ENCODE measurements at regions not wholly inside any gene's neighbourhood (a gene's known extent, or its start where the extent isn't known, plus 50 kb on each side); places are given as distances from the start of the nearest gene placed in this dataset.

- Mint-ChIP-seq H3K9me3 (ENCODE audit: low read depth) (peaks cover 2% of the 10 kb centered on the region), H3K27ac (no peak overlapping the region), H3K27me3 (no peaks in the 10 kb centered on the region), H3K4me3 (no peak overlapping the region), H3K36me3 (peaks cover 2% of the 10 kb centered on the region), H3K4me1 (no peaks in the 10 kb centered on the region)
- CTCF ChIA-PET: no interaction called here
- DNase-seq (no peak), ATAC-seq (no peak)
Measured at GRCh38 chr3:59268170-59268569, 218.3 kb upstream of the CFAP20DC start.

GRCh38 chr3:59267021-59267420 is 217.2 kb upstream of the CFAP20DC start:
- CTCF ChIA-PET: no interaction called here
- DNase-seq (no peak), ATAC-seq (no peak)
- peaks cover 2% of the 10 kb centered on the region for H3K9me3 Mint-ChIP-seq (ENCODE audit: low read depth)
- H3K27ac Mint-ChIP-seq: no peak overlapping the region
- H3K27me3 Mint-ChIP-seq: no peaks in the 10 kb centered on the region
- H3K4me3 Mint-ChIP-seq: no peak overlapping the region
- peaks cover 2% of the 10 kb centered on the region for H3K36me3 Mint-ChIP-seq
- no peaks in the 10 kb centered on the region for H3K4me1 Mint-ChIP-seq

- no peak for ATAC-seq
- CTCF ChIA-PET: no interaction called here
- Mint-ChIP-seq H3K9me3 (ENCODE audit: low read depth) (peaks cover 2% of the 10 kb centered on the region), H3K4me3 (no peak overlapping the region), H3K36me3 (peaks cover 2% of the 10 kb centered on the region), H3K4me1 (no peaks in the 10 kb centered on the region), H3K27ac (no peak overlapping the region), H3K27me3 (no peaks in the 10 kb centered on the region)
- DNase-seq: no peak
Measured at GRCh38 chr3:59266551-59266950, 216.7 kb upstream of the CFAP20DC start.

GRCh38 chr3:59265566-59265965 is 215.7 kb upstream of the CFAP20DC start:
- CTCF ChIA-PET: interaction anchor here (0.8 kb wide), 1 partner anchor 48 kb away, joined by 3 read pairs; no protein-coding TSS in a partner anchor
- H3K27ac Mint-ChIP-seq: no peak overlapping the region
- DNase-seq (no peak), ATAC-seq (no peak)
- H3K9me3 Mint-ChIP-seq (ENCODE audit: low read depth): peaks cover 2% of the 10 kb centered on the region
- H3K36me3 Mint-ChIP-seq: peaks cover 2% of the 10 kb centered on the region
- no peak overlapping the region for H3K4me3 Mint-ChIP-seq
- H3K4me1 Mint-ChIP-seq: no peaks in the 10 kb centered on the region
- H3K27me3 Mint-ChIP-seq: no peaks in the 10 kb centered on the region

- CTCF ChIA-PET: no interaction called here
- Mint-ChIP-seq H3K27me3 (no peaks in the 10 kb centered on the region), H3K4me3 (no peak overlapping the region), H3K9me3 (ENCODE audit: low read depth) (peaks cover 2% of the 10 kb centered on the region), H3K27ac (no peak overlapping the region), H3K36me3 (peaks cover 2% of the 10 kb centered on the region), H3K4me1 (no peaks in the 10 kb centered on the region)
- DNase-seq: no peak
- ATAC-seq: no peak
Measured at GRCh38 chr3:59264366-59264765, 214.5 kb upstream of the CFAP20DC start.

GRCh38 chr3:59263152-59263551 is 213.3 kb upstream of the CFAP20DC start:
- CTCF ChIA-PET: no interaction called here
- no peak overlapping the region for H3K4me3 Mint-ChIP-seq
- no peak for ATAC-seq
- no peak overlapping the region for H3K27ac Mint-ChIP-seq
- H3K27me3 Mint-ChIP-seq: no peaks in the 10 kb centered on the region
- DNase-seq: no peak
- no peaks in the 10 kb centered on the region for H3K4me1 Mint-ChIP-seq
- H3K9me3 Mint-ChIP-seq (ENCODE audit: low read depth): peaks cover 2% of the 10 kb centered on the region
- H3K36me3 Mint-ChIP-seq: peaks cover 2% of the 10 kb centered on the region

GRCh38 chr3:59262076-59262498 is 212.3 kb upstream of the CFAP20DC start:
- CTCF ChIA-PET: no interaction called here
- Mint-ChIP-seq H3K4me3 (no peak overlapping the region), H3K36me3 (peaks cover 2% of the 10 kb centered on the region), H3K4me1 (no peaks in the 10 kb centered on the region), H3K9me3 (ENCODE audit: low read depth) (peaks cover 2% of the 10 kb centered on the region), H3K27me3 (no peaks in the 10 kb centered on the region), H3K27ac (no peak overlapping the region)
- DNase-seq (no peak), ATAC-seq (no peak)

GRCh38 chr3:59261009-59261408 is 211.2 kb upstream of the CFAP20DC start:
- CTCF ChIA-PET: no interaction called here
- Mint-ChIP-seq H3K27ac (no peak overlapping the region), H3K36me3 (peaks cover 2% of the 10 kb centered on the region), H3K4me1 (no peaks in the 10 kb centered on the region), H3K27me3 (no peaks in the 10 kb centered on the region), H3K4me3 (no peak overlapping the region), H3K9me3 (ENCODE audit: low read depth) (peaks cover 2% of the 10 kb centered on the region)
- no peak for ATAC-seq
- no peak for DNase-seq

- Mint-ChIP-seq H3K4me3 (no peak overlapping the region), H3K9me3 (ENCODE audit: low read depth) (no peaks in the 10 kb centered on the region), H3K36me3 (no peaks in the 10 kb centered on the region), H3K27me3 (no peaks in the 10 kb centered on the region), H3K27ac (no peak overlapping the region), H3K4me1 (no peaks in the 10 kb centered on the region)
- DNase-seq (no peak), ATAC-seq (no peak)
- CTCF ChIA-PET: no interaction called here
Measured at GRCh38 chr3:59258550-59259260, 208.9 kb upstream of the CFAP20DC start.

- CTCF ChIA-PET: no interaction called here
- Mint-ChIP-seq H3K36me3 (no peaks in the 10 kb centered on the region), H3K27ac (no peak overlapping the region), H3K4me3 (no peak overlapping the region), H3K4me1 (no peaks in the 10 kb centered on the region), H3K9me3 (ENCODE audit: low read depth) (no peaks in the 10 kb centered on the region), H3K27me3 (no peaks in the 10 kb centered on the region)
- ATAC-seq (no peak), DNase-seq (no peak)
Measured at GRCh38 chr3:59257506-59257905, 207.7 kb upstream of the CFAP20DC start.

- ATAC-seq (no peak), DNase-seq (no peak)
- CTCF ChIA-PET: no interaction called here
- H3K36me3 Mint-ChIP-seq: no peaks in the 10 kb centered on the region
- no peaks in the 10 kb centered on the region for H3K4me1 Mint-ChIP-seq
- H3K9me3 Mint-ChIP-seq (ENCODE audit: low read depth): no peaks in the 10 kb centered on the region
- no peak overlapping the region for H3K4me3 Mint-ChIP-seq
- no peaks in the 10 kb centered on the region for H3K27me3 Mint-ChIP-seq
- H3K27ac Mint-ChIP-seq: no peak overlapping the region
Measured at GRCh38 chr3:59256230-59256629, 206.4 kb upstream of the CFAP20DC start.

- H3K4me3 Mint-ChIP-seq: no peak overlapping the region
- no peaks in the 10 kb centered on the region for H3K27me3 Mint-ChIP-seq
- H3K9me3 Mint-ChIP-seq (ENCODE audit: low read depth): no peaks in the 10 kb centered on the region
- H3K4me1 Mint-ChIP-seq: no peaks in the 10 kb centered on the region
- CTCF ChIA-PET: no interaction called here
- H3K27ac Mint-ChIP-seq: no peak overlapping the region
- ATAC-seq (no peak), DNase-seq (no peak)
- no peaks in the 10 kb centered on the region for H3K36me3 Mint-ChIP-seq
Measured at GRCh38 chr3:59254976-59255375, 205.2 kb upstream of the CFAP20DC start.

- H3K27ac Mint-ChIP-seq: no peak overlapping the region
- no peaks in the 10 kb centered on the region for H3K9me3 Mint-ChIP-seq (ENCODE audit: low read depth)
- ATAC-seq: no peak
- H3K27me3 Mint-ChIP-seq: no peaks in the 10 kb centered on the region
- no peak overlapping the region for H3K4me3 Mint-ChIP-seq
- no peaks in the 10 kb centered on the region for H3K36me3 Mint-ChIP-seq
- CTCF ChIA-PET: no interaction called here
- DNase-seq: no peak
- no peaks in the 10 kb centered on the region for H3K4me1 Mint-ChIP-seq
Measured at GRCh38 chr3:59254433-59254832, 204.6 kb upstream of the CFAP20DC start.

- DNase-seq: no peak
- no peaks in the 10 kb centered on the region for H3K4me1 Mint-ChIP-seq
- H3K27ac Mint-ChIP-seq: no peak overlapping the region
- H3K9me3 Mint-ChIP-seq (ENCODE audit: low read depth): no peaks in the 10 kb centered on the region
- ATAC-seq: no peak
- H3K4me3 Mint-ChIP-seq: no peak overlapping the region
- no peaks in the 10 kb centered on the region for H3K36me3 Mint-ChIP-seq
- no peaks in the 10 kb centered on the region for H3K27me3 Mint-ChIP-seq
- CTCF ChIA-PET: no interaction called here
Measured at GRCh38 chr3:59253523-59253922, 203.7 kb upstream of the CFAP20DC start.

- Mint-ChIP-seq H3K27me3 (no peaks in the 10 kb centered on the region), H3K27ac (no peak overlapping the region), H3K36me3 (no peaks in the 10 kb centered on the region), H3K4me3 (no peak overlapping the region), H3K9me3 (ENCODE audit: low read depth) (no peaks in the 10 kb centered on the region), H3K4me1 (peaks cover 3% of the 10 kb centered on the region)
- CTCF ChIA-PET: no interaction called here
- ATAC-seq: no peak
- no peak for DNase-seq
Measured at GRCh38 chr3:59251869-59252268, 202.0 kb upstream of the CFAP20DC start.
